Kidney (tissue), 13 donors: ENCODE measurements at regions not wholly inside any gene's neighbourhood (a gene's known extent, or its start where the extent isn't known, plus 50 kb on each side); places are given as distances from the start of the nearest gene placed in this dataset.

Experiments
- DNase-seq, 5 donors: peaks; one replicate each; pipeline ENCODE4 v3.0.0-alpha.2; 2013 to 2020
- FAIRE-seq: peaks from 2 replicates; lab custom pipeline; 2012; peaks lifted over from hg19 to GRCh38; lab: Jason Lieb, UNC
- H3K27ac ChIP-seq, 2 donors: one replicate each; pipeline ENCODE4 v1.7.0; 2013; ENCODE audit warnings: low read depth in 2 of 2, low read length in 2 of 2, inconsistent platforms in 1 of 2
- H3K27me3 ChIP-seq: one replicate; pipeline ENCODE4 v1.7.1; 2013; ENCODE audit warnings: low read length, inconsistent platforms; ENCODE audit not compliant: control insufficient read depth, insufficient read depth
- H3K36me3 ChIP-seq, 3 donors: one replicate each; pipeline versions ENCODE4 v1.7.0 to v1.7.1; 2013; ENCODE audit warnings: low read length in 3 of 3, control low read depth in 1 of 3, inconsistent platforms in 1 of 3; ENCODE audit not compliant: insufficient read depth in 3 of 3, control insufficient read depth in 2 of 3
- H3K4me1 ChIP-seq, 3 donors: one replicate each; pipeline versions ENCODE4 v1.7.0 to v1.7.1; 2013; ENCODE audit warnings: low read length in 3 of 3, inconsistent platforms in 1 of 3, low read depth in 1 of 3; ENCODE audit not compliant: control insufficient read depth in 2 of 3, insufficient read depth in 2 of 3
- H3K4me3 ChIP-seq, 3 donors: one replicate each; pipeline versions ENCODE4 v1.7.0 to v1.8.1; 2013; ENCODE audit warnings: low read length in 3 of 3, control low read depth in 1 of 3, inconsistent platforms in 1 of 3
- H3K9ac ChIP-seq, 3 donors: one replicate each; pipeline versions ENCODE4 v1.7.0 to v1.7.1; 2013; ENCODE audit warnings: low read length in 3 of 3, control low read depth in 1 of 3, inconsistent platforms in 1 of 3
- H3K9me3 ChIP-seq, 3 donors: one replicate each; pipeline versions ENCODE4 v1.7.0 to v1.7.1; 2013; ENCODE audit warnings: low read length in 3 of 3, control low read depth in 1 of 3, inconsistent platforms in 1 of 3; ENCODE audit not compliant: control insufficient read depth in 2 of 3, insufficient read depth in 1 of 3
- CTCF ChIP-seq: IDR thresholded peaks from 3 replicates; pipeline ENCODE4 v1.5.1; 2012; ENCODE audit warnings: mild to moderate bottlenecking, moderate library complexity, borderline replicate concordance; ENCODE audit not compliant: insufficient read depth; ENCODE audit errors: extremely low read depth
- intact Hi-C: fragments of 100-400 bp; cut with DNase I; formaldehyde crosslinking; loops from one replicate; pipeline ENCODE4 v1.11.1; 2022
- donor health status: control.
- donor health status: control.
- donor health status: control.
- donor health status: control.
- donor health status: control.
- donor health status: DM: yes; HTN: yes; CAD: no.
- donor health status: Normal renal cell carcinoma (clear cell type).

DNA sequence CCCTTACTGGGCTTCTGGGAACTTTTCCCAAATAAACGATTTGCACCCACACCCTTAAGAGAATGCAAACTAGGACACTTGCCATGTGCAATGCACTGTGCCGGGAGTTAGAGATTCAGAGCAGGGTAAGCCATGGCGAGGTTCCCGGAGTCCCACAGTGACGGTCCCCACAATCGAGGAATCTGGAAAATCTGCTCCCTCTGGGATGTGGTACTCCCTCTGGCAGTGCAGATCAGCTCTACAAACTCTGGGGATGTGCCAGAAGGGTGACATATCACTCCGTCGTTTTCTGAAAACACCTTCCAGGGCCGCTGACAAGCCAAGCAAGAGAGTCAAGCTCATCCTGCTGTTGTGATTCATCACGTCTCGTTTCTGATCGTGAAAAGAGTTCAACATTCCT is 537.5 kb downstream of the BCOR start:
- H3K27me3 ChIP-seq = no peaks in the 10 kb centered on the region
- no peaks in the 10 kb centered on the region for H3K4me1 ChIP-seq
- no peak overlapping the region for H3K9ac ChIP-seq
- no peaks in the 10 kb centered on the region for H3K9me3 ChIP-seq
- FAIRE-seq = no peak
- H3K4me3 ChIP-seq = no peak overlapping the region
- no peaks in the 10 kb centered on the region for H3K36me3 ChIP-seq
- intact Hi-C loops = no loop called here
- no peak overlapping the region for H3K27ac ChIP-seq
- DNase-seq = no peak
- no peak for TF ChIP-seq CTCF

DNA sequence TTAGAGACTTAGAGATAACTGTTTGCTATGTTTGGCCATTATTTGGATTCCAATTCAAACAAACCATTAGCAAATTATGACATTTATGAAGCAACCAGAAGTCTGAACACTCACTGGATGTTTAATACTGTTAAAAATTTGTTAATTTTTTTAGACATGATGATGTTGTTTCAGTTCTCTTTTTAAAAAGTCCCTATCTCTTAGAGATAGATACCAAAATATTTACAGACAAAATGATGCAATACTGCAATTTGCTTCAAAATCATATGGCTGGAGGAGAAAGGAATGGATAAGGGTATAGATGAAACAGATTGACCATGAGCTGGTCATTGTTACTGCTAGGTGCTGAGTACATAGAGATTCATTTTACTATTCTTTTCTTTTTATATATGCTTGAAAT is 534.6 kb downstream of the BCOR start:
- FAIRE-seq = no peak
- no peaks in the 10 kb centered on the region for H3K27me3 ChIP-seq

GRCh38 chrX:39564751-39565150 is 533.0 kb downstream of the BCOR start:
- no peaks in the 10 kb centered on the region for H3K36me3 ChIP-seq
- no peaks in the 10 kb centered on the region for H3K27me3 ChIP-seq
- FAIRE-seq (no peak), DNase-seq (no peak)
- H3K4me3 ChIP-seq = no peak overlapping the region
- no peaks in the 10 kb centered on the region for H3K9me3 ChIP-seq
- no peak overlapping the region for H3K27ac ChIP-seq
- no peak for TF ChIP-seq CTCF
- intact Hi-C loops = no loop called here
- H3K9ac ChIP-seq = no peak overlapping the region
- no peaks in the 10 kb centered on the region for H3K4me1 ChIP-seq

More for the DNA sequence above, 534.6 kb downstream of the BCOR start:
- Histone ChIP-seq H3K4me1 (no peaks in the 10 kb centered on the region), H3K27ac (no peak overlapping the region), H3K36me3 (no peaks in the 10 kb centered on the region), H3K9me3 (no peaks in the 10 kb centered on the region), H3K4me3 (no peak overlapping the region), H3K9ac (no peak overlapping the region)
- no peak for DNase-seq
- intact Hi-C loops = no loop called here
- TF ChIP-seq CTCF = no peak

DNA sequence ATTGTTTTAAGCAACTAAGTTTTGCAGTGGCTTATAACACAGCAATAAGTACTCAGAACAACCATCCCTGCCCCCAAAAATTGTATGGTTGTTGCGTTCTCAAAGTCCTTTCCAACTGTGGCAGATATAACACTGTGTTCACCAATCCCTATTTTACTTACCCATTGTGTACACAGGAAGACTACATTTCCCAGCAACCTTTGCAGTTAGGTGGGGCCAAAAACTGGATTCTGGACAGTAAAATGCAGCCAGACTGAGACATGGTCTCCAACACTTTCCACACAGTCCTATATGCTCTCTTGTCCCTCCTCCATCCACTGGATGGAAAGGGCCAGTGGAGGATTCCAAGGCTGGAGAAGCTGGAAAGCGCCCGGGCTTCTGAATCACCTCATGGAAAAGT is 523.6 kb downstream of the BCOR start:
- intact Hi-C loops = no loop called here
- Histone ChIP-seq H3K4me1 (no peaks in the 10 kb centered on the region), H3K27ac (no peak overlapping the region), H3K9ac (no peak overlapping the region), H3K4me3 (no peak overlapping the region), H3K36me3 (no peaks in the 10 kb centered on the region), H3K27me3 (peaks cover 2% of the 10 kb centered on the region), H3K9me3 (no peaks in the 10 kb centered on the region)
- TF ChIP-seq CTCF = no peak
- FAIRE-seq (no peak), DNase-seq (no peak)
